ENCODE measurements at regions not wholly inside any gene's neighbourhood (a gene's known extent, or its start where the extent isn't known, plus 50 kb on each side); places are given as distances from the start of the nearest gene placed in this dataset.
"Not testable (repeated sequence)": the region's sequence is repeated elsewhere in the genome, so short reads cannot be mapped to it uniquely, and the experiment has no call there.

DNA sequence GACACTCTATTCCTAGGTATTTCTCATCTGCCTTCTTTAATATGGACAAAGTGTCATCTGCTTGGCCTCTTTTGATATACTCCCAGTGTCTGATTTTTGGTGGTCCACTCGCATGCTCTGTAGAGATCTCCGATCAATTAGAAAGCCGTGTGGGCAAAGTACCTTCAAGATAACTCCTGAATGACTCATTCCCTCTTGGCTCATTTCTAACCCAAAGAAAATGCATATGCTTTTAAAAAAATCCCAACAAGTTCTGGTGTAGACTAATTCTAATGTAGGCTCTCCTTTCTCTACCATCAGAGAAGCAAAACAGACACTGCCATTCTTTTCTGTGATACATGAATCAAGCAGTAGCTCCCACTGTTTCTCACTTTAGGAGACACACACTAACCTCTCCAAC is 714.9 kb upstream of the ADGRL3 start:
- DNase-seq (ENCODE audit: low read depth in 2 of 2): peak in 1 of 2 donors; percentile 26
- no peak overlapping the region for H3K4me3 ChIP-seq (replicated peaks in 1 of 2; ENCODE audit: low read depth in 2 of 2, low read length in 2 of 2)
- TF ChIP-seq, protein P1, sequence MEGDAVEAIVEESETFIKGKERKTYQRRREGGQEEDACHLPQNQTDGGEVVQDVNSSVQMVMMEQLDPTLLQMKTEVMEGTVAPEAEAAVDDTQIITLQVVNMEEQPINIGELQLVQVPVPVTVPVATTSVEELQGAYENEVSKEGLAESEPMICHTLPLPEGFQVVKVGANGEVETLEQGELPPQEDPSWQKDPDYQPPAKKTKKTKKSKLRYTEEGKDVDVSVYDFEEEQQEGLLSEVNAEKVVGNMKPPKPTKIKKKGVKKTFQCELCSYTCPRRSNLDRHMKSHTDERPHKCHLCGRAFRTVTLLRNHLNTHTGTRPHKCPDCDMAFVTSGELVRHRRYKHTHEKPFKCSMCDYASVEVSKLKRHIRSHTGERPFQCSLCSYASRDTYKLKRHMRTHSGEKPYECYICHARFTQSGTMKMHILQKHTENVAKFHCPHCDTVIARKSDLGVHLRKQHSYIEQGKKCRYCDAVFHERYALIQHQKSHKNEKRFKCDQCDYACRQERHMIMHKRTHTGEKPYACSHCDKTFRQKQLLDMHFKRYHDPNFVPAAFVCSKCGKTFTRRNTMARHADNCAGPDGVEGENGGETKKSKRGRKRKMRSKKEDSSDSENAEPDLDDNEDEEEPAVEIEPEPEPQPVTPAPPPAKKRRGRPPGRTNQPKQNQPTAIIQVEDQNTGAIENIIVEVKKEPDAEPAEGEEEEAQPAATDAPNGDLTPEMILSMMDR (IDR thresholded peaks at IDR 0.05; ENCODE audit: low read depth, low read length): no peak

DNA sequence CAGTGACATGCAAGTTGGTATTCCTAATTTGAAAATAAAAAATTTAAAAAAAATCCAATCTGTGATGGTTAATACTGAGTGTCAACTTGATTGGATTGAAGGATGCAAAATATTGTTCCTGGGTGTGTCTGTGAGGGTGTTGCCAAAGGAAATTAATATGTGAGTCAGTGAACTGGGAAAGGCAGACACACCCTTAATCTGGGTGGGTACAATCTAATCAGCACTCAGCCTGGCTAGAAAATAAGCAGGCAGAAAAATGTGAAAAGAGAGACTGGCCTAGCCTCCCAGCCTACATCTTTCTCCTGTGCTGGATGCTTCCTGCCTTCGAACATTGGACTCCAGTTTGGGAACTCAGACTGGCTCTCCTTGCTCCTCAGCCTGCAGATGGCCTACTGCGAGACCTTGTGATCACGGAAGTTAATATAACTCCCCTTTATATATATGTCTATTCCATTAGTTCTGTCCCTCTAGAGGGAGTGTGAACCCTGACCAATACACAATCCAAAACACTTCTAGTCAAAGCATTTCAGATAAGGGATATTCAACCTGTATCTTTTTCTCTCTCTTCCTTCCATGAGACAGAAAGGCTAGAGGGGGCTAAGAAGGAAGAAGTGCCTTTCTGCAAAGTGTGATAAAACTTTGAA is 712.9 kb upstream of the ADGRL3 start:
- not testable (repeated sequence) for H3K4me3 ChIP-seq (replicated peaks in 1 of 2; ENCODE audit: low read depth in 2 of 2, low read length in 2 of 2); DNase-seq (ENCODE audit: low read depth in 2 of 2)

DNA sequence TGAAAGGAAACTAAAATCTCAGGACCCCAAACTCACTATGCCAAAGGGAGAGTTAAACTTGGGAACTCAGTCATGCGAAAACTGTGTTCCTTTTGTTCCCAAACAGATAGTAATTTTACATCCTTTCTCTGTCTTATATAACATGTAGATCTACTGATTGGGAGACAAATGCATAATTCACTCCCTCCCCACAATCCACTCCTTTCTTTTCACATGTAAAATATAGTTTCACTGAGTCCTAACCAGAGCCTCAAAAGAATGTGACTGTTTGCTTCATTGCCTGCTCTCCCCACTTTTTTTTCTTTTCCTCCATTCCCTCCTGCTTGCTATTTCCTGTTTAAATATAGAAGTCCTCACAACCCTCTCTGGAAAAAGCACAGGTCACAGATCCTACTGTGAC is 699.3 kb upstream of the ADGRL3 start:
- TF ChIP-seq, protein P1 (IDR thresholded peaks at IDR 0.05; ENCODE audit: low read depth, low read length): no peak
- H3K4me3 ChIP-seq (replicated peaks in 1 of 2; ENCODE audit: low read depth in 2 of 2, low read length in 2 of 2): no peak overlapping the region
- no peak for DNase-seq (ENCODE audit: low read depth in 2 of 2)

DNA sequence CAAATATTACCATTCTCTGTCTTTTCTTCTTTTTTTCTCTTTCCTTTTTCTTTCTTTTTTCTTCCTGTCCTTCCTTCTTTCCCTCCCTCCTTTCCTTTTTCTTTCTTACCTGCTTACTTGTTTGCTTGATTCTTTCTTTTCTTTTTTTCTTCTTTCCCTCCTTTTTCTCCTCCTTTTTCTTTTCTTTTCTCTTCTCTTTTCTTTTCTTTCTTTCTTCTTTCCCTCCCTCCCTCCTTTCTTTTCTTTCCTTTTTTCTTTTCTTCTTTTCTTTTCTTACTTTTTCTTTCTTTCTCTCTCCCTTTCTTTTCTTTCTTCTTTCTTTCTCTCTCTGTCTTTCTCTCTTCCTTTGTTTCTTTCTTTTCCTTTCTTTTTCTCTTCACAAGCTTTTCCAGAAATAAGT is 697.4 kb upstream of the ADGRL3 start:
- DNase-seq (ENCODE audit: low read depth in 2 of 2): no peak
- no peak overlapping the region for H3K4me3 ChIP-seq (replicated peaks in 1 of 2; ENCODE audit: low read depth in 2 of 2, low read length in 2 of 2)
- TF ChIP-seq, protein P1 (IDR thresholded peaks at IDR 0.05; ENCODE audit: low read depth, low read length): no peak

DNA sequence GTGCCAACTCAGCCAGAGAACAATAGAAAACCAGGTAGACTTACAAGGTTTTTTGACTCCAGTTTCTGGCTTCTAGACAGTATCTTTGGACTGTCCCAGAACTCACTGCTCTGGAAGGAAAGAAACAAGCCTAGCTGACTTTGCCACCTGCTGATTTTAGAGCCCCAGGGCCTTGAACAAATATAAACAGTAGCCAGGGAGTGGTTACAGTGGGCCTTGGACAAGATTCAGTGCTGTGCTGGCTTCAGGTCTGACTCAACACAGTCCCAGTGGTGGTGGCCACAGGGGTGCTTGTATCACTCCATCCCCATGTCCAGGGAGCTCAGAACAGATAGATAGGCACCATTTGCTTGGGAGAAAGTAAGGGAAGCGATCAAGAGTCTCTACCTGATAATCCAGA is 694.1 kb upstream of the ADGRL3 start:
- DNase-seq (ENCODE audit: low read depth in 2 of 2): no peak
- TF ChIP-seq, protein P1 (IDR thresholded peaks at IDR 0.05; ENCODE audit: low read depth, low read length): no peak
- H3K4me3 ChIP-seq (replicated peaks in 1 of 2; ENCODE audit: low read depth in 2 of 2, low read length in 2 of 2): no peak overlapping the region

DNA sequence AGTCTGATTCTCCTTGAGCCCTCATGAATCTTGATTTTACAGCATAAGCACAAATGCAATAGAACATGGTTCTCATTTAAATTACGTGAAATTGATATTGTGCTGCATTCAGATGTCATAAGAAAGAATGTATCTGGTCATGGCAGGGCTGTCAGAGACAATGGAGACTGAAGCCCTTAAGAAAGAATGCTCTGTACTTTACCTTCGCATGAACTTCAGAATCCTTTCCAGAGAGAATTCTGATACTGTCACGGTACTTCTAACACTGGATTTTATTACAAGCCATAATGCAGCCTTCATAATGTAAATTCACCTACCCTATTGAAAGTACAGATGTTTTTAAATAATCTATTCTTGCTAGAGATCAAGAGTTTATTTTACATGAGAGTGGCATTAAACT is 677.9 kb upstream of the ADGRL3 start:
- no peak overlapping the region for H3K4me3 ChIP-seq (replicated peaks in 1 of 2; ENCODE audit: low read depth in 2 of 2, low read length in 2 of 2)
- DNase-seq (ENCODE audit: low read depth in 2 of 2): no peak
- TF ChIP-seq, protein P1 (IDR thresholded peaks at IDR 0.05; ENCODE audit: low read depth, low read length): no peak

DNA sequence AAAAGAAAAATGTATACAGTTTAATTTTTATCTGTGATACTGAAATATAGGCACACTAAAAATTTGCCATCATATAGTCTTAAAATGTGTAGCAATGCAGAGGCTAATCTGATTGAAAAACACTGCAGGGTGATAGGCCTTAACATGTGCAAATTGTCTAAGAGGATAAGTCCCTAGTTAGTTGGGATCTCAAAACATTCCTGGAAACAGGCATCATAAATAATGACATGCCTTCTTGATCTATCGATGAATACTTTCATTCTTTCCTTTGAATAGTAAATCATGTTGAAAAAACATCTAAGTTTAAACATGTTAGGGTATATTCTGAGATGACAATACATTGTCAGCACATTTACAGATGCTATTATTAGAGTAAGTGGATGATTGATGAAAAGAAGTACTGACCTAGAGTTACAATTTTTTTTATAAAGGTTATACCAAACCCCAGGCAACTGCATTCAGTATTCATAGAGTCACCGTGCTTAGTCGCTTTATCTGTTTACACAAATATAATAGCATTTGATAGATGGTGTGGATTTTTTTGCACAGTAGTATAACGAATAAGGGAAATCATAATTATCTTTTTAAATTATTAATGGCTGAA is 668.2 kb upstream of the ADGRL3 start:
- no peak for DNase-seq (ENCODE audit: low read depth in 2 of 2)
- TF ChIP-seq, protein P1 (IDR thresholded peaks at IDR 0.05; ENCODE audit: low read depth, low read length): no peak
- H3K4me3 ChIP-seq (replicated peaks in 1 of 2; ENCODE audit: low read depth in 2 of 2, low read length in 2 of 2): no peak overlapping the region
